MCF 10A (cell line): ENCODE measurements at regions not wholly inside any gene's neighbourhood (a gene's known extent, or its start where the extent isn't known, plus 50 kb on each side); places are given as distances from the start of the nearest gene placed in this dataset.

Experiments
- BruUV-seq: library from RNA; stranded (reverse); fragments of 400-500 nt; replicated peaks from 2 replicates; lab custom pipeline; 2021; lab: Mats Ljungman, UMichigan
- CTCF ChIA-PET: fragments of 300-600 bp; sonication (Branson Sonifier 250); formaldehyde crosslinking; extraction: SDS; loops from one replicate; lab custom pipeline; 2021; ENCODE audit warnings: antibody characterized with exemption, inconsistent platforms; lab: Yijun Ruan, JAX
- POLR2A ChIA-PET: fragments of 300-600, 350-650 bp; sonication (Branson Sonifier 250); formaldehyde crosslinking; extraction: SDS; loops from one replicate; lab custom pipeline; 2020; ENCODE audit warnings: antibody characterized with exemption, inconsistent platforms; lab: Yijun Ruan, JAX
- DNase-seq: peaks from one replicate; pipeline ENCODE4 v3.0.0-alpha.2; 2018; ENCODE audit not compliant: unreplicated experiment
- H3K27ac Mint-ChIP-seq: one replicate; pipeline ENCODE4 v1.8.0; 2022; ENCODE audit warnings: mild to moderate bottlenecking, low read depth, mixed read lengths; ENCODE audit not compliant: unreplicated experiment
- H3K27me3 Mint-ChIP-seq: one replicate; pipeline ENCODE4 v1.8.0; 2022; ENCODE audit warnings: mixed read lengths; ENCODE audit not compliant: insufficient read depth, unreplicated experiment
- H3K36me3 Mint-ChIP-seq: one replicate; pipeline ENCODE4 v1.8.0; 2022; ENCODE audit warnings: mild to moderate bottlenecking, moderate library complexity, mixed read lengths; ENCODE audit not compliant: insufficient read depth, unreplicated experiment
- H3K4me1 Mint-ChIP-seq: one replicate; pipeline ENCODE4 v1.8.0; 2022; ENCODE audit warnings: mixed read lengths; ENCODE audit not compliant: insufficient read depth, unreplicated experiment
- H3K4me3 Mint-ChIP-seq: one replicate; pipeline ENCODE4 v1.8.0; 2022; ENCODE audit warnings: mild to moderate bottlenecking, moderate library complexity, mixed read lengths; ENCODE audit not compliant: unreplicated experiment
- H3K9me3 Mint-ChIP-seq: one replicate; pipeline ENCODE4 v1.8.0; 2022; ENCODE audit warnings: mixed read lengths; ENCODE audit not compliant: unreplicated experiment
- intact Hi-C: fragments of 100-400 bp; cut with micrococcal nuclease; formaldehyde crosslinking; loops from 2 replicates; pipeline ENCODE4 v1.14.1; 2022
- TF ChIP-seq, protein P1 (sequence below): fragments of 200-600 bp; IDR thresholded peaks from one replicate; pipeline ENCODE4 v1.8.0; 2022; ENCODE audit warnings: antibody characterized with exemption, mild to moderate bottlenecking; ENCODE audit not compliant: unreplicated experiment

DNA sequence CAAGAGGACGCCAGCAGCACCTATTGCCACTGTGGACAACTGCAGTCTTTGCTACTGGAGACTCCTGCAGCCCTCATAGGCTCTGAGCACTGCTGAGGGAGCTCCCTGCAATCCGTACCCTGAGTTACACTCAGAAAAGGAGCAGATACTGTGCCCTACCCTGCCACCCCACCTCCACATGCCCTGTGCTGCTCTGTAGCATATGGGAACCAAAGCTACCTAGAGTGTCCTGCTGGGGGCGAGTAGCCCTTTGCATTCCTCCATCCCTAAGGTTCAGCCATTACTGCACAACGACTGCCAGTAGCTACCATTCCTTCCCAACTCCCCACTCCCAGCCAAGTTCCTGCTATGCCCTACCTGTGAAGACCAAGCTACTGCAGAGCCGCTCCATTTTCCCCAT lies 90.2 kb upstream of the SNCAIP start:
- Mint-ChIP-seq H3K27ac (no peak overlapping the region), H3K27me3 (no peaks in the 10 kb centered on the region), H3K9me3 (peaks cover 8% of the 10 kb centered on the region), H3K36me3 (no peaks in the 10 kb centered on the region), H3K4me1 (peaks cover 2% of the 10 kb centered on the region), H3K4me3 (no peak overlapping the region)
- BruUV-seq, result no TSS peak
- DNase-seq, result no peak
- ChIA-PET CTCF (interaction anchor here (0.6 to 1.0 kb wide), 5 partner anchors 25 to 195 kb away, joined by 3 to 5 read pairs (median 4); no protein-coding TSS in a partner anchor), POLR2A (no interaction called here)
- TF ChIP-seq, protein P1, sequence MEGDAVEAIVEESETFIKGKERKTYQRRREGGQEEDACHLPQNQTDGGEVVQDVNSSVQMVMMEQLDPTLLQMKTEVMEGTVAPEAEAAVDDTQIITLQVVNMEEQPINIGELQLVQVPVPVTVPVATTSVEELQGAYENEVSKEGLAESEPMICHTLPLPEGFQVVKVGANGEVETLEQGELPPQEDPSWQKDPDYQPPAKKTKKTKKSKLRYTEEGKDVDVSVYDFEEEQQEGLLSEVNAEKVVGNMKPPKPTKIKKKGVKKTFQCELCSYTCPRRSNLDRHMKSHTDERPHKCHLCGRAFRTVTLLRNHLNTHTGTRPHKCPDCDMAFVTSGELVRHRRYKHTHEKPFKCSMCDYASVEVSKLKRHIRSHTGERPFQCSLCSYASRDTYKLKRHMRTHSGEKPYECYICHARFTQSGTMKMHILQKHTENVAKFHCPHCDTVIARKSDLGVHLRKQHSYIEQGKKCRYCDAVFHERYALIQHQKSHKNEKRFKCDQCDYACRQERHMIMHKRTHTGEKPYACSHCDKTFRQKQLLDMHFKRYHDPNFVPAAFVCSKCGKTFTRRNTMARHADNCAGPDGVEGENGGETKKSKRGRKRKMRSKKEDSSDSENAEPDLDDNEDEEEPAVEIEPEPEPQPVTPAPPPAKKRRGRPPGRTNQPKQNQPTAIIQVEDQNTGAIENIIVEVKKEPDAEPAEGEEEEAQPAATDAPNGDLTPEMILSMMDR, result no peak
- intact Hi-C loops, result no loop called here

DNA sequence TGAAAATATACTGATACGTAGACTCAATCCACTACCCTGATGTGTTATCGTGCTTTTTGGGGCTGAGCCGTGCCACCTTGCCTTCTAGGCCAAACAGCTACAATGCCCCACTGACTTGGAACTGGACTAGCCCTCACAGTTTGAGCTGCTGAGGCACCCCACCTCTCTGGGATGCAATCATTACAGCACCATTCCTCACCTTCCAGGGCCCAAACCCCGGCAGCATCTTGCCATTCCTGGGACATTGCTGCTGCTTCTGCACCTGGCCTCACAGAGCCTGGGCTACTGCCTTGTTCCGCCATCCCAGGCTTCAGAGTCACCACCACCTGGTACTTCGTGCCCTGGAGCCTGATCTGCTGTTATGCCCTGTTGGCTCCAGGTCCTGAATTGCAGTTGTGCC lies 89.5 kb upstream of the SNCAIP start:
- CTCF ChIA-PET, result interaction anchor here (0.9 to 1.0 kb wide), 3 partner anchors 26 to 194 kb away, joined by 4 to 5 read pairs (median 4); no protein-coding TSS in a partner anchor
- BruUV-seq, result no TSS peak
- H3K27ac Mint-ChIP-seq, result no peak overlapping the region

DNA sequence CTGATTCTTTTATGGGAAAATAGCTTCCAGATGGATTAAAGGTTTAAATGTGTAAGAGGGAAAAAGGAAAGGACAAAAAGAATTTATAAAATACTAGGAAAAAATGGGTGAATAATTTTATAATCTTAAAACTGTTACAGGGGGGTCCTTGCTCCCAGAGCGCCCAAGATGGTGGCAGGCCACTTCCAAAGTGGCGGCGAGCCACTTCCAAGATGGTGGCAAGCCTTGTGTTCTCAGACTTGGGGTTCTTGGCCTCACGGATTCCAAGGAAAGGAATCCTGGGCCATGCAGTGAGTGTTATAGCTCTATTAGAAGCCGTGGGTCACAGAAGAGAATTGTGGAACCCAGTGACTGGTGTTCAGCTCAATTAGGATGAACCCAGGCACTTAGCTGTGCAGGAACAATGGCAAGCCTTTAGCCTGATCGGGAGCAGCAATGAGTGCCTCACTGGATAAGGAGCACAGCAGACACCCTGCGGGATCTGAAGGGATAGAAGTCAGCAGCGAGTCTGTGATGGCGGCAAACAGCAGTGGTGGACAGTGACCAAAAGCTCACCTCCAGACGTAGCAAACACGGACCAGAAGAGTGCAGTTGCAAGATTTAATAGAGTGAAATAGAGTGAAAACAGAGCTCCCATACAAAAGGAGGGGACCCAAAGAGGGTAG lies 83.2 kb upstream of the SNCAIP start:
- Mint-ChIP-seq H3K27ac (no peak overlapping the region), H3K4me1 (no peaks in the 10 kb centered on the region), H3K4me3 (no peak overlapping the region), H3K36me3 (no peaks in the 10 kb centered on the region), H3K9me3 (no peaks in the 10 kb centered on the region), H3K27me3 (no peaks in the 10 kb centered on the region)
- TF ChIP-seq, protein P1, result no peak
- intact Hi-C loops, result no loop called here
- no peak for DNase-seq
- CTCF ChIA-PET, result interaction anchor here (1.4 to 1.8 kb wide), 2 partner anchors 18 to 33 kb away, joined by 3 to 5 read pairs; no protein-coding TSS in a partner anchor
- POLR2A ChIA-PET, result interaction anchor here (0.6 kb wide), 2 partner anchors 130 to 617 kb away, joined by 3 read pairs; no protein-coding TSS in a partner anchor
- BruUV-seq, result no TSS peak

More for the DNA sequence above, 89.5 kb upstream of the SNCAIP start:
- no peak for DNase-seq
- Mint-ChIP-seq H3K27me3 (no peaks in the 10 kb centered on the region), H3K4me1 (no peaks in the 10 kb centered on the region), H3K36me3 (no peaks in the 10 kb centered on the region), H3K9me3 (peaks cover 8% of the 10 kb centered on the region), H3K4me3 (no peak overlapping the region)
- POLR2A ChIA-PET, result interaction anchor here (0.5 kb wide), 1 partner anchor 293 kb away, joined by 3 read pairs; no protein-coding TSS in a partner anchor
- intact Hi-C loops, result no loop called here
- TF ChIP-seq, protein P1, result no peak

DNA sequence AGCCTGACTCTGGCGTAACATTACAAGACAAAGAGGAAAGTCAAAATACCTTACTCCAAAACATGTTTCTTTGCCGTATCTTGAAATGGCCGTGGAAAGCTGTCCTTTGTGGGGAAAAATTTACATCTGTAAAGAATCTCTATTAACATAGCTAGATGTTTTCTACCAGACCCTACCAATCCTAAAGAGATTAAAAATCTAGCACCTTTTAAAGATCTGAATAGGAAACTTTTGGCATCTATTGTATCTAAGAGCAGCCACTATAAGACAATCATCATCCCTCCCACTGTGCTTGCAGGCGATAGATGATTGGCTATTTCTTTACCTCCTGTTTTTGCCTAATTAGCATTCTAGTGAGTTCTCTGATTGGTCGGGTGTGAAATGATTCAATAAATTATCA lies 82.5 kb upstream of the SNCAIP start:
- ChIA-PET CTCF (interaction anchor here (1.4 to 1.8 kb wide), 2 partner anchors 19 to 34 kb away, joined by 3 to 5 read pairs; no protein-coding TSS in a partner anchor), POLR2A (interaction anchor here (0.6 kb wide), 2 partner anchors 129 to 616 kb away, joined by 3 read pairs; no protein-coding TSS in a partner anchor)
- no peaks in the 10 kb centered on the region for H3K4me1 Mint-ChIP-seq
- no peaks in the 10 kb centered on the region for H3K36me3 Mint-ChIP-seq
- no peaks in the 10 kb centered on the region for H3K9me3 Mint-ChIP-seq
- intact Hi-C loops, result no loop called here
- no peaks in the 10 kb centered on the region for H3K27me3 Mint-ChIP-seq
- TF ChIP-seq, protein P1, result no peak
- H3K4me3 Mint-ChIP-seq, result no peak overlapping the region
- H3K27ac Mint-ChIP-seq, result no peak overlapping the region
- no peak for DNase-seq
- BruUV-seq, result no TSS peak
